GM10248 (cell line): ENCODE measurements at regions not wholly inside any gene's neighbourhood (a gene's known extent, or its start where the extent isn't known, plus 50 kb on each side); places are given as distances from the start of the nearest gene placed in this dataset.

Experiments
- CTCF ChIA-PET: fragments of 300-600 bp; sonication (Branson Sonifier 250); formaldehyde crosslinking; extraction: SDS; loops from one replicate; lab custom pipeline; 2021; ENCODE audit warnings: antibody characterized with exemption; lab: Yijun Ruan, JAX
- POLR2A ChIA-PET: fragments of 350-650 bp; sonication (Branson Sonifier 250); formaldehyde crosslinking; extraction: SDS; loops from one replicate; lab custom pipeline; 2020; ENCODE audit warnings: antibody characterized with exemption; lab: Yijun Ruan, JAX
- DNase-seq: peaks from one replicate; pipeline ENCODE4 v3.0.0; 2012; ENCODE audit errors: extremely low spot score
- CTCF ChIP-seq: IDR thresholded peaks from 2 replicates; pipeline ENCODE4 v1.5.1; 2012; ENCODE audit warnings: mild to moderate bottlenecking, low read depth; ENCODE audit errors: extremely low read depth, missing control alignments, control extremely low read depth

GRCh38 chr10:31095677-31096560, 64.3 kb upstream of the ZNF438 start:
- ChIA-PET CTCF (interaction anchor here (2.3 to 3.8 kb wide), 2 partner anchors 9 to 13 kb away, joined by 9 to 16 read pairs; no protein-coding TSS in a partner anchor), POLR2A (no interaction called here)
- no peak for TF ChIP-seq CTCF
- DNase-seq: no peak

DNA sequence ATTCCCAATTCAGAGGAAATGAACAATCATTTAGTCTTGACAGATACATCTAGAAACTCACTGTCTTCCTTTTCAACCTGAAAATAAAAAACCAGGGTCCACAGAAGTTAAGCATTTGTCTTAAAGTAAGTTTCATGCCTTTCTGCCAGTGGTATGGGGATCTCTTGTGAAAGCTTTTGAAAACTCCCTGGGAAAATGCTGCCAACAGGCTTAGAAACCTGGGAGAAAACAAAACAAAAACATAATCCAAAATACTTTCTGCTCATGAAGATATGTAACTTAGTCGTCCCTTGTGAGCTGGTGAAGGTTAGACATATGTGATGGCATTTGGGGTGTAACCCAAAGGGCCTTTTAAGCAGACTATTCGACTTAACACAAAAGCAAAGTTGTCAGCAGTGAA, 66.4 kb upstream of the ZNF438 start:
- CTCF ChIA-PET: interaction anchor here (1.3 to 3.8 kb wide), 4 partner anchors 12 to 31 kb away, joined by 4 to 16 read pairs (median 4); no protein-coding TSS in a partner anchor
- no peak for TF ChIP-seq CTCF
- POLR2A ChIA-PET: no interaction called here
- no peak for DNase-seq

- CTCF ChIA-PET: interaction anchor here (1.6 to 3.8 kb wide), 3 partner anchors 13 to 35 kb away, joined by 4 to 16 read pairs (median 8); no protein-coding TSS in a partner anchor
- POLR2A ChIA-PET: no interaction called here
- DNase-seq: no peak
Measured at GRCh38 chr10:31099094-31099493, 67.4 kb upstream of the ZNF438 start.

GRCh38 chr10:31099664-31100063, 68.0 kb upstream of the ZNF438 start:
- no peak for DNase-seq
- CTCF ChIA-PET: interaction anchor here (1.0 to 3.8 kb wide), 5 partner anchors 12 to 68 kb away, joined by 3 to 16 read pairs (median 4); partner anchors contain the start of gene ZNF438
- POLR2A ChIA-PET: no interaction called here
- TF ChIP-seq CTCF: no peak

More at GRCh38 chr10:31099094-31099493, 67.4 kb upstream of the ZNF438 start:
- TF ChIP-seq CTCF: no peak

DNA sequence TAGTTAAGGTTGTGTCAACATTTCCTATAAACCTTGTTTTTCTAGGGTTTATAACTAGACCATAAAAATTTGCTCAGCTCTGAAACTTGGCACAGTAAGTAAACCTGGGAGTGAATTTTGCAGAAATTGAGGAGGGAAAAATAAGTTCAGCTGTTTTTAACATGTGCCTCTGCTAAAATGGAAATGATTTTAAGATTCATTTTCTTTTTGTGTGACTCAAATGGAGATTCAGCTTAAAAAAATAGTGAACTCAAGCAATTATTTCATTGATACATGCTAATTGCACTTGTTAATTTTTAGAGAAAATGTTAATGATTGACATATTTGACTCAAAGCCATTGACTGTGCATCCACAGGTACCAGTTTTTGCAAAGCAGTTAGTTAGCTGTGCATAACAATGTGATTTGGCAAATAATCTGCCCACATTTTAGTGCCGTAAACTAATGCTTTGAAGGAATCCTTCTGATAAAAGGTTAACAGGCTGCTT, 68.5 kb upstream of the ZNF438 start:
- POLR2A ChIA-PET: no interaction called here
- CTCF ChIA-PET: interaction anchor here (1.0 to 3.8 kb wide), 7 partner anchors 12 to 348 kb away, joined by 3 to 16 read pairs (median 4); partner anchors contain the start of gene ZNF438

DNA sequence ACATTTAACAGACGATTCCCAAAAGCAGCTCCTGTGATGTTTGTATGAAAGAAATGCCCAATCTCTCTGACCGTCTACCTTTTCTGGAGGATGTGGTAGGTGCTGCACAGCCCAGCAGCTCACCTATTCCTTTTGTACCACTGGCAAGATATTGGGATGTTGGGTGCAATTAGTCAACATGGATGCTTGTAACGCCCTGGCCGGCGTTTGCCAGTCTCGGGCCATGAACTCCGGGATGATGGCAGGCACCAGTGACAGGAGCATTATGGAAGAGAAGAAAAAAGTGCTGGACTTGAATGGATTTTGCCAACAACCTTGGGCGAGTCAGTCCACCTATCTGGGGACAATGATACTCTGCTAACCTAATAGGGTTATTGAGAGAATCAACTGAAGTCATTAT, 69.0 kb upstream of the ZNF438 start:
- TF ChIP-seq CTCF: no peak
- DNase-seq: no peak
- CTCF ChIA-PET: interaction anchor here (1.0 to 2.8 kb wide), 8 partner anchors 13 to 349 kb away, joined by 3 to 8 read pairs (median 3); partner anchors contain the start of gene ZNF438
- POLR2A ChIA-PET: interaction anchor here (0.6 kb wide), 1 partner anchor 65 kb away, joined by 3 read pairs; no protein-coding TSS in a partner anchor

More for the DNA sequence above, 68.5 kb upstream of the ZNF438 start:
- TF ChIP-seq CTCF: no peak
- DNase-seq: no peak
